Adipocyte (in vitro differentiated cells): ENCODE measurements at regions not wholly inside any gene's neighbourhood (a gene's known extent, or its start where the extent isn't known, plus 50 kb on each side); places are given as distances from the start of the nearest gene placed in this dataset.
"Not testable (repeated sequence)": the region's sequence is repeated elsewhere in the genome, so short reads cannot be mapped to it uniquely, and the experiment has no call there.

Source experiments
- DNase-seq: peaks from one replicate; pipeline ENCODE4 v3.0.0-alpha.2; 2015; ENCODE audit warnings: low read depth
- H3K27me3 ChIP-seq: replicated peaks from 2 replicates; pipeline ENCODE4 v1.7.0; 2013; ENCODE audit warnings: mild to moderate bottlenecking, low read length, moderate library complexity; ENCODE audit not compliant: control insufficient read depth, insufficient read depth
- H3K36me3 ChIP-seq: 2 replicates; pipeline ENCODE4 v1.7.0; 2013; ENCODE audit warnings: low read length, mild to moderate bottlenecking, moderate library complexity; ENCODE audit not compliant: control insufficient read depth, insufficient read depth, severe bottlenecking
- H3K4me1 ChIP-seq: 2 replicates; pipeline ENCODE4 v1.7.0; 2013; ENCODE audit warnings: mild to moderate bottlenecking, low read length, moderate library complexity; ENCODE audit not compliant: control insufficient read depth, insufficient read depth
- H3K4me3 ChIP-seq: 2 replicates; pipeline ENCODE4 v1.7.0; 2013; ENCODE audit warnings: mild to moderate bottlenecking, low read length, moderate library complexity
- H3K9ac ChIP-seq: 2 replicates; pipeline ENCODE4 v1.7.0; 2013; ENCODE audit warnings: mild to moderate bottlenecking, low read length, moderate library complexity
- H3K9me3 ChIP-seq: 2 replicates; pipeline ENCODE4 v1.7.0; 2013; ENCODE audit warnings: mild to moderate bottlenecking, low read length, moderate library complexity; ENCODE audit not compliant: control insufficient read depth

- H3K4me1 ChIP-seq = no peaks in the 10 kb centered on the region
- no peak for DNase-seq
- H3K9ac ChIP-seq = no peak overlapping the region
- peaks cover 10% of the 10 kb centered on the region for H3K9me3 ChIP-seq
- no peak overlapping the region for H3K4me3 ChIP-seq
- H3K27me3 ChIP-seq = peaks cover 31% of the 10 kb centered on the region
- no peaks in the 10 kb centered on the region for H3K36me3 ChIP-seq
These were observed 74.2 kb downstream of the APOBEC1 start for GRCh38 chr12:7591531-7591930.

- H3K36me3 ChIP-seq, DNase-seq: not testable (repeated sequence)
- H3K27me3 ChIP-seq = peaks cover 31% of the 10 kb centered on the region
These were observed 75.6 kb downstream of the APOBEC1 start for GRCh38 chr12:7590085-7590484.

GRCh38 chr12:7588742-7589329, 76.9 kb downstream of the APOBEC1 start:
- peaks cover 10% of the 10 kb centered on the region for H3K9me3 ChIP-seq

More at GRCh38 chr12:7590085-7590484, 75.6 kb downstream of the APOBEC1 start:
- not testable (repeated sequence) for H3K9ac ChIP-seq, H3K4me1 ChIP-seq, H3K4me3 ChIP-seq
- H3K9me3 ChIP-seq = peaks cover 10% of the 10 kb centered on the region

DNA sequence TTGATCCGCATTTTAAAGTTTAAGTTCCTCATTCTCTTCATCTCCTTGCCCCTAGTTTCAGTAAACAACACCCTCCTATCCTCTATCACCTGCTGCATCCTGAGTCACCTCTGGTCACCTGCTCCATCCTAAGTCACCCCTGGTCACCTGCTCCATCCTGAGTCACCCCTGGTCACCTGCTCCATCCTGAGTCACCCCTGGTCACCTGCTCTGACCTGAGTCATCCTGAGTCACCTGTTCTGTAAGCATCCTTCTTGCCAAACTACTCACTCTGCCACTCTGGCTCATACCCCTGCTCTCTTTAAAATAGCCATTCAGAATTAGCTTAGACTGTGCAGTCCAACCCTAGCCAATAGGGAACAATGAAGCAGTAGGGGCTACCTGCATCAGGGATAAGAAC, 80.6 kb upstream of the CD163 start:
- not testable (repeated sequence) for H3K4me3 ChIP-seq, H3K27me3 ChIP-seq, DNase-seq, H3K36me3 ChIP-seq, H3K4me1 ChIP-seq, H3K9ac ChIP-seq
- peaks cover 16% of the 10 kb centered on the region for H3K9me3 ChIP-seq

More at GRCh38 chr12:7588742-7589329, 76.9 kb downstream of the APOBEC1 start:
- not testable (repeated sequence) for H3K4me1 ChIP-seq, H3K4me3 ChIP-seq, H3K36me3 ChIP-seq, H3K9ac ChIP-seq
- peak; percentile 69 for DNase-seq
- H3K27me3 ChIP-seq = peaks cover 22% of the 10 kb centered on the region

DNA sequence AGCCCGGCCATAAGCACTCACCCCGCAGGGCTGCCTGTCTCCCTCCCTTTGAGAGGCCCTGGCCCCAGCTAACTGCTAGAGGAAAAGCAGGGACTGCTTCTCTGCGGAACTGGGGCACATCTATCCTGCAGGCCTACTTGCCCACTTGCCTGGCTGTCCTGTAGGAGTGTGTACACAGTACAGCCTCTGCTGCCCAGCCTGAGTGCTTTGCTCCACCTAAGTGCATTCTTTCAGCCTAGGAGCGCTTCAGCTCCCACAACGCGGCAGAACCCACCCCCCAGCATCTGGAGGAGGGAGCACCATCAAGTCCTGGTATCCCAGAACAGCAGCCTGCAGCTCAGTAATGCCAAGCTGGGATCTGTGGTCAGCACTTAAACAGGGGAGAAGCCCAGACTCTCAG, 79.9 kb upstream of the CD163 start:
- H3K9ac ChIP-seq = no peak overlapping the region
- H3K27me3 ChIP-seq = peaks cover 5% of the 10 kb centered on the region
- H3K4me1 ChIP-seq = no peaks in the 10 kb centered on the region
- no peak overlapping the region for H3K4me3 ChIP-seq
- H3K9me3 ChIP-seq = peaks cover 20% of the 10 kb centered on the region
- no peak for DNase-seq
- H3K36me3 ChIP-seq = no peaks in the 10 kb centered on the region

- no peaks in the 10 kb centered on the region for H3K4me1 ChIP-seq
- no peak overlapping the region for H3K4me3 ChIP-seq
These were observed 79.2 kb upstream of the CD163 start for GRCh38 chr12:7582796-7583195.

DNA sequence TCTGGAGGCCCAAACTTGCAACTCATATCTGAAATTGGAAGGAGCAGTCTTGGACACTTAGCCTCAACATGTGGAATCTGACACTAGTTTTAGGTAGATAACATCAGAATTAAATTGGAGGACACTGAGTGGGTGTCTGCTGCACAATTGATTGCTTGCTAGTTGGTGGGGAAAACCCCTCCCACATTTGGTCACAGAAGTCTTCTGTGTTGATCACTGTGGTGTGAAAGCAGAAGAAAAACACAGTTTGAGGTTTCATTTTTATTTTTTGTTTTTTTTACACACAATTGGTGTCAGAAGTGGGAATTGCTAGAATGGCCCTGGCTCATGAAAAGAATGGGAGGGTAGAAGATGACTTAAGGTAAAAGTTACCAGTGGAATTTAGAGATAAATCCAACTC, 78.0 kb upstream of the CD163 start:
- DNase-seq = no peak
- Histone ChIP-seq H3K4me1 (no peaks in the 10 kb centered on the region), H3K9me3 (peaks cover 13% of the 10 kb centered on the region), H3K9ac (no peak overlapping the region), H3K36me3 (no peaks in the 10 kb centered on the region), H3K27me3 (peaks cover 5% of the 10 kb centered on the region), H3K4me3 (no peak overlapping the region)

More at GRCh38 chr12:7582796-7583195, 79.2 kb upstream of the CD163 start:
- no peak for DNase-seq
- peaks cover 5% of the 10 kb centered on the region for H3K27me3 ChIP-seq
- no peak overlapping the region for H3K9ac ChIP-seq
- H3K36me3 ChIP-seq = no peaks in the 10 kb centered on the region
- peaks cover 20% of the 10 kb centered on the region for H3K9me3 ChIP-seq

DNA sequence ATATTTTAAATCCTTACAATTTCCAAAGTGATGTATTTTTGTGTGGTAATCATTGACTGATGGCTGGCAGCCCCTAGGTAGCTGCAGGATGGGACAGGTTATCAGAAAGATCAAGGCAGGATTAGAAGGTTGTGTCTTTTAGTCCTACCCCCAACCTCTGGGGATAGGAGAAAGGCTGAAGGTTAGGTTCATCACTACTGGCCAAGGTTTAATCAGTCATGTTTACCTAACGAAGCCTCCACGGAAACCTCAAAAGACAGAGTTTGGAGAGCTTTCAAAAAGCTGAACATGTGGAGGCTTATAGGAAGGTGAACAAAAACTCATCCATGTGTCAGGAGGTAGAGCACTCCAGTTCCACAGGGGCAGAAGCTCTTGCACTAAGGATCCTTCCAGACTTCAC, 77.5 kb upstream of the CD163 start:
- peaks cover 5% of the 10 kb centered on the region for H3K27me3 ChIP-seq
- H3K4me1 ChIP-seq = no peaks in the 10 kb centered on the region
- no peak overlapping the region for H3K9ac ChIP-seq
- no peaks in the 10 kb centered on the region for H3K36me3 ChIP-seq
- no peak for DNase-seq
- no peak overlapping the region for H3K4me3 ChIP-seq
- peaks cover 13% of the 10 kb centered on the region for H3K9me3 ChIP-seq

DNA sequence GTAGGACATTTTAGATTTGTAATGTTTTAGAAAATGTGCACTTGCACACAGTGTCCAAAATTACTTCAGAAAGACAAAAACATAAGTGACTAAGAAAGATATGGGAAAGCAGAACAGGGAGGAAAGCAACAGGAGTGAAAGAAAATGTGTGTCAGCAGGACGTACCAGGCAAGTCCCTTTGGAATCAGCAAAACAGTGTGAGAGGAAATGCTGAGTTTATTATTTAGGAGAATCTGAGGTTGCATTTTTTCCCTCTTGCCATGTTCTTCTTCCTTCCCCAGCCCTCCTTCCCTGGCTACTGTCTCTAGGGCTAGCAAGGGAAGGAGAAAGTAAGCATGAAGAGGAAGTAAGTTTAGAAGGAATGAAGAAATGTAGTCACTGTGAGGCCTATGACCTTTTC, 67.7 kb upstream of the CD163 start:
- H3K9me3 ChIP-seq = no peaks in the 10 kb centered on the region
- no peak for DNase-seq
- H3K9ac ChIP-seq = peak overlapping the region; percentile 30
- no peak overlapping the region for H3K4me3 ChIP-seq
- no peaks in the 10 kb centered on the region for H3K36me3 ChIP-seq
- peaks cover 9% of the 10 kb centered on the region for H3K4me1 ChIP-seq
- H3K27me3 ChIP-seq = no peaks in the 10 kb centered on the region

DNA sequence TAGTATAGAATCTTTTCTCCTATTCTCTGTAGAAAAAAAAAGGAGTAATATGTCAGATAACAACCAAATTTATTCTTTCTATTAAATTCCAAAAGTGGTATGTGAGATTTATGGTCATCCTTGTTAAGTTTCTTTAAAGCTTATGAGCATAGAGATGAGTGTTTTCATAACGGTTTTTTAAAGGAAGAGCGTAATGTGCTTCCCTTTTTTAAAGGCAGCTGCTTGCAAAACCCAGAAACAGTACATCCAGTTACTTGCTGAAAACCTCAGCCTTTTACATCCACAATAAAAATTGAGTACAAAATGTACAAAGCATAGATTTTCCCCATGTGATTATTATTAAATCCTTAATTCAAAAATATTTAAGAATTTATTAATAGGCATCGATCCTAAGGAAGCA, 53.6 kb upstream of the CD163 start:
- peak overlapping the region; percentile 34 for H3K4me3 ChIP-seq
- H3K4me1 ChIP-seq = peaks cover 24% of the 10 kb centered on the region
- H3K27me3 ChIP-seq = no peaks in the 10 kb centered on the region
- no peak for DNase-seq
- no peaks in the 10 kb centered on the region for H3K9me3 ChIP-seq
- no peaks in the 10 kb centered on the region for H3K36me3 ChIP-seq
- H3K9ac ChIP-seq = peak overlapping the region; percentile 83

DNA sequence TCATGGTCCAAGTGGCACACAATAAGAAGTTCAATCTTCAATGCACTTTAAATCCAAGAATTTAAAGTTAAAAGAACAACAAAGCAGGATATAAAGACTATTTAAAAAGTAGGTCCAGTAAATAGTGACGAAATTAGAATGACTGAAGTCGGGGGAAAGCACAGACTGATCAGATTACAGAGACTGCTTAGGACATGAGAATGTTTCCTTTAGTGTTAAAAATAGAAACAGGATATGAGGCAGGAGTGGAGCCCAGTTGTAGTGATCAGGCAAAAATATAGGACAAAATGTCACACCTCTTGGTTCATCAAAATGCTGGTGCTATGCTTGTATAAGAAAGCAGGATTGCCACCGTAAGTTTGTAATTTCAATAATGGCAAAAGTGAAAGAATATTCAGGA, 52.2 kb upstream of the CD163 start:
- peaks cover under 1% of the 10 kb centered on the region for H3K9me3 ChIP-seq
- peak; percentile 84 for DNase-seq
- H3K36me3 ChIP-seq = no peaks in the 10 kb centered on the region
- H3K27me3 ChIP-seq = no peaks in the 10 kb centered on the region
- H3K9ac ChIP-seq = peak overlapping the region; percentile 83
- peak overlapping the region; percentile 50 for H3K4me3 ChIP-seq
- peaks cover 24% of the 10 kb centered on the region for H3K4me1 ChIP-seq

DNA sequence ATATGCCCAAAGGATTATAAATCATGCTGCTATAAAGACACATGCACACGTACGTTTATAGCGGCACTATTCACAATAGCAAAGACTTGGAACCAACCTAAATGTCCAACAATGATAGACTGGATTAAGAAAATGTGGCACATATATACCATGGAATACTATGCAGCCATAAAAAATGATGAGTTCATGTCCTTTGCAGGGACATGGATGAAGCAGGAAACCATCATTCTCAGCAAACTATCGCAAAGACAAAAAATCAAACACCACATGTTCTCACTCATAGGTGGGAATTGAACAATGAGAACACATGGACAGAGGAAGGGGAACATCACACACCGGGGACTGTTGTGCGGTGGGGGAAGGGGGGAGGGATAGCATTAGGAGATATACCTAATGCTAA, 51.3 kb upstream of the CD163 start:
- not testable (repeated sequence) for H3K9me3 ChIP-seq, H3K36me3 ChIP-seq, DNase-seq, H3K9ac ChIP-seq, H3K27me3 ChIP-seq, H3K4me3 ChIP-seq
- H3K4me1 ChIP-seq = peaks cover 24% of the 10 kb centered on the region
